Neural cell (in vitro differentiated cells): ENCODE measurements at regions not wholly inside any gene's neighbourhood (a gene's known extent, or its start where the extent isn't known, plus 50 kb on each side); places are given as distances from the start of the nearest gene placed in this dataset.

Source experiments
- H2AFZ ChIP-seq: fragments of 200-600, 300-800 bp; sonication (generic), shearing (Covaris generic); 2 replicates; pipeline ENCODE4 v1.6.0; 2014; ENCODE audit warnings: low read depth, mild to moderate bottlenecking, antibody characterized with exemption, low read length, moderate library complexity
- H3F3A ChIP-seq: fragments of 200-600 bp; shearing (Covaris generic); 2 replicates; pipeline ENCODE4 v1.6.1; 2016; ENCODE audit warnings: mild to moderate bottlenecking, moderate library complexity, mixed read lengths, antibody characterized with exemption, low read length; ENCODE audit not compliant: insufficient read depth, poor library complexity, severe bottlenecking
- H3K27ac ChIP-seq: fragments of 200-600, 300-800 bp; sonication (generic), shearing (Covaris generic); 2 replicates; pipeline ENCODE4 v1.5.1; 2014; ENCODE audit warnings: mild to moderate bottlenecking, low read length, moderate library complexity
- H3K27me3 ChIP-seq: fragments of 300-800, 200-600 bp; sonication (generic), shearing (Covaris generic); 2 replicates; pipeline ENCODE4 v1.6.0; 2014; ENCODE audit warnings: mild to moderate bottlenecking, low read depth, low read length, moderate library complexity; ENCODE audit not compliant: insufficient read depth
- H3K36me3 ChIP-seq: fragments of 300-800, 200-600 bp; sonication (generic), shearing (Covaris generic); 2 replicates; pipeline ENCODE4 v1.5.1; 2014; ENCODE audit warnings: mild to moderate bottlenecking, antibody characterized with exemption, low read length, moderate library complexity; ENCODE audit not compliant: insufficient read depth
- H3K4me2 ChIP-seq: fragments of 300-800, 200-600 bp; sonication (generic), shearing (Covaris generic); 2 replicates; pipeline ENCODE4 v1.6.0; 2014; ENCODE audit warnings: mild to moderate bottlenecking, low read length
- H3K4me3 ChIP-seq: fragments of 300-800, 200-600 bp; sonication (generic), shearing (Covaris generic); 2 replicates; pipeline ENCODE4 v1.5.1; 2014; ENCODE audit warnings: mild to moderate bottlenecking, low read length, moderate library complexity
- H3K79me2 ChIP-seq: fragments of 200-600 bp; shearing (Covaris generic); replicated peaks from 2 replicates; pipeline ENCODE4 v1.6.0; 2014; ENCODE audit warnings: mild to moderate bottlenecking, low read length, moderate library complexity; ENCODE audit not compliant: insufficient read depth
- H3K9ac ChIP-seq: fragments of 300-800, 200-600 bp; sonication (generic), shearing (Covaris generic); 2 replicates; pipeline ENCODE4 v1.6.1; 2016; ENCODE audit warnings: mild to moderate bottlenecking, low read length, mixed read lengths
- H3K9me2 ChIP-seq: fragments of 200-600 bp; shearing (Covaris generic); 2 replicates; pipeline ENCODE4 v1.6.1; 2016; ENCODE audit warnings: mild to moderate bottlenecking, low read length, mixed read lengths; ENCODE audit not compliant: insufficient read depth
- H3K9me3 ChIP-seq: fragments of 200-600, 300-800 bp; sonication (generic), shearing (Covaris generic); 2 replicates; pipeline ENCODE4 v1.6.1; 2016; ENCODE audit warnings: mild to moderate bottlenecking, mixed run types, low read length, moderate library complexity, mixed read lengths
- H4K20me1 ChIP-seq: fragments of 200-600 bp; shearing (Covaris generic); 2 replicates; pipeline ENCODE4 v1.6.1; 2016; ENCODE audit warnings: mild to moderate bottlenecking, mixed run types; ENCODE audit not compliant: insufficient read depth
- EP300 ChIP-seq: fragments of 450-650 bp; conservative IDR thresholded peaks from 2 replicates; pipeline ENCODE4 v1.6.1; 2014; ENCODE audit warnings: antibody characterized with exemption, mild to moderate bottlenecking, moderate library complexity; ENCODE audit not compliant: poor library complexity, severe bottlenecking
- EZH2 ChIP-seq: fragments of 200-600, 300-800 bp; shearing (Covaris generic), sonication (generic); IDR thresholded peaks from 2 replicates; pipeline ENCODE4 v1.6.1; 2014; ENCODE audit warnings: antibody characterized with exemption, low read length, borderline replicate concordance, mild to moderate bottlenecking; ENCODE audit not compliant: insufficient read depth, poor library complexity, severe bottlenecking
- MXI1 ChIP-seq: fragments of 450-650 bp; conservative IDR thresholded peaks from 2 replicates; pipeline ENCODE4 v1.6.1; 2014; ENCODE audit warnings: antibody characterized with exemption, mild to moderate bottlenecking; ENCODE audit not compliant: poor library complexity, severe bottlenecking
- POLR2AphosphoS5 ChIP-seq: IDR thresholded peaks from 2 replicates; pipeline ENCODE4 v1.6.1; 2012
- RAD21 ChIP-seq: fragments of 450-650 bp; conservative IDR thresholded peaks from 2 replicates; pipeline ENCODE4 v1.6.1; 2014; ENCODE audit warnings: antibody characterized with exemption, mild to moderate bottlenecking, moderate library complexity
- SMC3 ChIP-seq: fragments of 450-650 bp; conservative IDR thresholded peaks from 2 replicates; pipeline ENCODE4 v1.6.1; 2014; ENCODE audit warnings: antibody characterized with exemption, mild to moderate bottlenecking, moderate library complexity; ENCODE audit not compliant: poor library complexity
- TAF1 ChIP-seq: IDR thresholded peaks from 2 replicates; pipeline ENCODE4 v1.6.1; 2012; ENCODE audit warnings: low read depth
- TF ChIP-seq, protein P1 (sequence below): IDR thresholded peaks from 2 replicates; pipeline ENCODE4 v1.6.1; 2012; ENCODE audit warnings: borderline replicate concordance
- TF ChIP-seq, protein P2 (sequence below): fragments of 450-650 bp; IDR thresholded peaks from 2 replicates; pipeline ENCODE4 v1.5.1; 2014; ENCODE audit warnings: antibody characterized with exemption, mild to moderate bottlenecking, moderate library complexity; ENCODE audit not compliant: poor library complexity, severe bottlenecking

DNA sequence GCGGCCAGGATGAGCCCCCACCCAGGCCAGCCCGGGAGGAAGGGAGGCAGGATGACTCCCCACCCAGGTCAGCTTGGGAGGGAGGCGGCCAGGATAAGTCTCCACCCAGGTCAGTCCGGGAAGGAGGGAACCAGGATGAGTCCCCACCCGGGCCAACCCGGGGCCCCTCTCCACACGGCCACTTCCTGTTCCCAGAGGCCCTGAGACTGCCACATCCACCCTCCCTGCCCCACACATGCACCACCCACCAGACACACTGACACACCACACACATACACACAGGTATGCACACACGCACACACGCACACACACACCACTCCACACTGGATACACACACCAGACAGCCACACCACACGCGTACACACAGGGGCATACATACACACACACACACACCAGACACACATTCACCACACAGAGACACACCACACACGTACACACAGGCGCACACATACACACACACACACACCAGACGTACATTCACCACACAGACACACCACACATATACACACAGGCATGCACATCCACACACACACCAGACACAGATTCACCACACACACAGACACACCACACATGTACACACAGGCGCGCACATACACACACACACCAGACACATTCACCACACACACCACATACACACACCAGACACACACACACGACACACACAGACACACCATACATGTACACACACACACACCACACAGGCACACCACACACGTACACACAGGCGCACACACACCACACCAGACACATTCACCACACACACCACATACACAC is 84.9 kb upstream of the PRR5 start:
- H3K4me2 ChIP-seq: no peak overlapping the region
- no peak overlapping the region for H3K4me3 ChIP-seq
- H3K36me3 ChIP-seq: no peaks in the 10 kb centered on the region
- H3K9me3 ChIP-seq: peaks cover 3% of the 10 kb centered on the region
- H3K9me2 ChIP-seq: no peaks in the 10 kb centered on the region
- no peaks in the 10 kb centered on the region for H3K79me2 ChIP-seq
- no peak for TF ChIP-seq RAD21
- TF ChIP-seq MXI1: no peak
- no peak for TF ChIP-seq EZH2
- TF ChIP-seq, protein P1, sequence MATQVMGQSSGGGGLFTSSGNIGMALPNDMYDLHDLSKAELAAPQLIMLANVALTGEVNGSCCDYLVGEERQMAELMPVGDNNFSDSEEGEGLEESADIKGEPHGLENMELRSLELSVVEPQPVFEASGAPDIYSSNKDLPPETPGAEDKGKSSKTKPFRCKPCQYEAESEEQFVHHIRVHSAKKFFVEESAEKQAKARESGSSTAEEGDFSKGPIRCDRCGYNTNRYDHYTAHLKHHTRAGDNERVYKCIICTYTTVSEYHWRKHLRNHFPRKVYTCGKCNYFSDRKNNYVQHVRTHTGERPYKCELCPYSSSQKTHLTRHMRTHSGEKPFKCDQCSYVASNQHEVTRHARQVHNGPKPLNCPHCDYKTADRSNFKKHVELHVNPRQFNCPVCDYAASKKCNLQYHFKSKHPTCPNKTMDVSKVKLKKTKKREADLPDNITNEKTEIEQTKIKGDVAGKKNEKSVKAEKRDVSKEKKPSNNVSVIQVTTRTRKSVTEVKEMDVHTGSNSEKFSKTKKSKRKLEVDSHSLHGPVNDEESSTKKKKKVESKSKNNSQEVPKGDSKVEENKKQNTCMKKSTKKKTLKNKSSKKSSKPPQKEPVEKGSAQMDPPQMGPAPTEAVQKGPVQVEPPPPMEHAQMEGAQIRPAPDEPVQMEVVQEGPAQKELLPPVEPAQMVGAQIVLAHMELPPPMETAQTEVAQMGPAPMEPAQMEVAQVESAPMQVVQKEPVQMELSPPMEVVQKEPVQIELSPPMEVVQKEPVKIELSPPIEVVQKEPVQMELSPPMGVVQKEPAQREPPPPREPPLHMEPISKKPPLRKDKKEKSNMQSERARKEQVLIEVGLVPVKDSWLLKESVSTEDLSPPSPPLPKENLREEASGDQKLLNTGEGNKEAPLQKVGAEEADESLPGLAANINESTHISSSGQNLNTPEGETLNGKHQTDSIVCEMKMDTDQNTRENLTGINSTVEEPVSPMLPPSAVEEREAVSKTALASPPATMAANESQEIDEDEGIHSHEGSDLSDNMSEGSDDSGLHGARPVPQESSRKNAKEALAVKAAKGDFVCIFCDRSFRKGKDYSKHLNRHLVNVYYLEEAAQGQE: no peak
- no peak for TF ChIP-seq TAF1
- no peak for TF ChIP-seq EP300
- TF ChIP-seq SMC3: no peak
- no peak for TF ChIP-seq POLR2AphosphoS5
- TF ChIP-seq, protein P2, sequence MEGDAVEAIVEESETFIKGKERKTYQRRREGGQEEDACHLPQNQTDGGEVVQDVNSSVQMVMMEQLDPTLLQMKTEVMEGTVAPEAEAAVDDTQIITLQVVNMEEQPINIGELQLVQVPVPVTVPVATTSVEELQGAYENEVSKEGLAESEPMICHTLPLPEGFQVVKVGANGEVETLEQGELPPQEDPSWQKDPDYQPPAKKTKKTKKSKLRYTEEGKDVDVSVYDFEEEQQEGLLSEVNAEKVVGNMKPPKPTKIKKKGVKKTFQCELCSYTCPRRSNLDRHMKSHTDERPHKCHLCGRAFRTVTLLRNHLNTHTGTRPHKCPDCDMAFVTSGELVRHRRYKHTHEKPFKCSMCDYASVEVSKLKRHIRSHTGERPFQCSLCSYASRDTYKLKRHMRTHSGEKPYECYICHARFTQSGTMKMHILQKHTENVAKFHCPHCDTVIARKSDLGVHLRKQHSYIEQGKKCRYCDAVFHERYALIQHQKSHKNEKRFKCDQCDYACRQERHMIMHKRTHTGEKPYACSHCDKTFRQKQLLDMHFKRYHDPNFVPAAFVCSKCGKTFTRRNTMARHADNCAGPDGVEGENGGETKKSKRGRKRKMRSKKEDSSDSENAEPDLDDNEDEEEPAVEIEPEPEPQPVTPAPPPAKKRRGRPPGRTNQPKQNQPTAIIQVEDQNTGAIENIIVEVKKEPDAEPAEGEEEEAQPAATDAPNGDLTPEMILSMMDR: no peak
- H2AFZ ChIP-seq: no peak overlapping the region
- no peak overlapping the region for H3K9ac ChIP-seq
- H3F3A ChIP-seq: no peaks in the 10 kb centered on the region
- no peak overlapping the region for H3K27ac ChIP-seq
- no peaks in the 10 kb centered on the region for H3K27me3 ChIP-seq
- no peaks in the 10 kb centered on the region for H4K20me1 ChIP-seq

DNA sequence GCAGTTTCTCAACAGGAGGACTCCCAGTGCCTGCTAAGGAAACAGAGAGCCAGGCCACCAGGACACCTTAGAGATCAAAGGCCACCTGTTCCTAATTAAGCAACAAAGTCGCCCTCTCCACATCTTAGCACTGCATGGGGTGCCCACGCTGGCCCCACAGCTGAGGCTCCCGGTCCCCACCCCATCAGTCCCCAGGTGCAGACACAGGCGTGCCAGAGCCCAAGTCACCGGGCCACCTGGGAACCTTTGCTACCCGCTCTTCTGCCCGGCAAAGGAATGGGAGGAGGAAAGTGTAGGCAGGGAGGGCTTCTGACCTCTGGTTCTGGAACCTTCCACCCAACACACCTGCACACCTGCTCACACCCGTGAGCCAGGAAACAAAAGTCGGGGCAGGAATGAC is 85.5 kb upstream of the PRR5 start:
- no peak for TF ChIP-seq TAF1
- TF ChIP-seq EP300: no peak
- TF ChIP-seq MXI1: no peak
- no peak for TF ChIP-seq POLR2AphosphoS5
- no peaks in the 10 kb centered on the region for H3K36me3 ChIP-seq

More for the DNA sequence above, 85.5 kb upstream of the PRR5 start:
- no peak overlapping the region for H3K4me2 ChIP-seq
- peaks cover 3% of the 10 kb centered on the region for H3K9me3 ChIP-seq
- no peak overlapping the region for H3K27ac ChIP-seq
- H3K4me3 ChIP-seq: no peak overlapping the region
- no peak overlapping the region for H2AFZ ChIP-seq
- no peaks in the 10 kb centered on the region for H3K9me2 ChIP-seq
- no peaks in the 10 kb centered on the region for H4K20me1 ChIP-seq
- H3K9ac ChIP-seq: no peak overlapping the region
- no peaks in the 10 kb centered on the region for H3K27me3 ChIP-seq
- H3F3A ChIP-seq: no peaks in the 10 kb centered on the region
- H3K79me2 ChIP-seq: no peaks in the 10 kb centered on the region
